Calu3 (cell line): ENCODE measurements at regions not wholly inside any gene's neighbourhood (a gene's known extent, or its start where the extent isn't known, plus 50 kb on each side); places are given as distances from the start of the nearest gene placed in this dataset.

Experiments used
- BruUV-seq: library from RNA; stranded (reverse); fragments of 400-500 nt; replicated peaks from 2 replicates; lab custom pipeline; 2021; lab: Mats Ljungman, UMichigan
- CTCF ChIA-PET: fragments of 300-600 bp; sonication (Branson Sonifier 250); formaldehyde crosslinking; loops from one replicate; lab custom pipeline; 2022; ENCODE audit warnings: antibody characterized with exemption; lab: Charles Lee
- DNase-seq: peaks from one replicate; pipeline ENCODE4 v3.0.0; 2022
- H3K27ac Mint-ChIP-seq: one replicate; pipeline ENCODE4 v1.8.0; 2022; ENCODE audit warnings: mixed read lengths; ENCODE audit not compliant: unreplicated experiment
- H3K27me3 Mint-ChIP-seq: one replicate; pipeline ENCODE4 v1.8.0; 2022; ENCODE audit warnings: mixed read lengths; ENCODE audit not compliant: unreplicated experiment
- H3K36me3 Mint-ChIP-seq: one replicate; pipeline ENCODE4 v1.8.0; 2022; ENCODE audit warnings: mild to moderate bottlenecking, moderate library complexity, mixed read lengths; ENCODE audit not compliant: insufficient read depth, unreplicated experiment
- H3K4me1 Mint-ChIP-seq: one replicate; pipeline ENCODE4 v1.8.0; 2022; ENCODE audit warnings: mild to moderate bottlenecking, low read depth, mixed read lengths; ENCODE audit not compliant: unreplicated experiment
- H3K4me3 Mint-ChIP-seq: one replicate; pipeline ENCODE4 v1.8.0; 2022; ENCODE audit warnings: mild to moderate bottlenecking, low read depth, moderate library complexity, mixed read lengths; ENCODE audit not compliant: unreplicated experiment
- H3K9me3 Mint-ChIP-seq: one replicate; pipeline ENCODE4 v1.8.0; 2022; ENCODE audit warnings: low read depth, mixed read lengths; ENCODE audit not compliant: unreplicated experiment
- CTCF ChIP-seq: fragments of 200-600 bp; IDR thresholded peaks from one replicate; pipeline ENCODE4 v1.8.0; 2022; ENCODE audit warnings: antibody characterized with exemption; ENCODE audit not compliant: unreplicated experiment
- intact Hi-C: fragments of 100-400 bp; cut with micrococcal nuclease; formaldehyde crosslinking; loops from one replicate; pipeline ENCODE4 v1.10.0; 2022; ENCODE audit not compliant: unreplicated experiment

GRCh38 chr2:5794012-5794411 is 101.8 kb downstream of the SOX11 start:
- peaks cover 13% of the 10 kb centered on the region for H3K9me3 Mint-ChIP-seq
- BruUV-seq: no TSS peak
- intact Hi-C loops: no loop called here
- no peak overlapping the region for H3K27ac Mint-ChIP-seq
- no peaks in the 10 kb centered on the region for H3K27me3 Mint-ChIP-seq
- TF ChIP-seq CTCF: no peak
- no peaks in the 10 kb centered on the region for H3K4me1 Mint-ChIP-seq
- no peaks in the 10 kb centered on the region for H3K36me3 Mint-ChIP-seq
- no peak for DNase-seq
- CTCF ChIA-PET: no interaction called here
- H3K4me3 Mint-ChIP-seq: no peak overlapping the region

GRCh38 chr2:5798084-5798483 is 105.9 kb downstream of the SOX11 start:
- Mint-ChIP-seq H3K9me3 (peaks cover 13% of the 10 kb centered on the region), H3K4me3 (no peak overlapping the region), H3K27ac (no peak overlapping the region), H3K27me3 (no peaks in the 10 kb centered on the region), H3K36me3 (no peaks in the 10 kb centered on the region), H3K4me1 (no peaks in the 10 kb centered on the region)
- DNase-seq: no peak
- BruUV-seq: no TSS peak
- no peak for TF ChIP-seq CTCF
- intact Hi-C loops: no loop called here
- CTCF ChIA-PET: no interaction called here

GRCh38 chr2:5799348-5799747 is 107.2 kb downstream of the SOX11 start:
- H3K27ac Mint-ChIP-seq: no peak overlapping the region
- intact Hi-C loops: no loop called here
- no peaks in the 10 kb centered on the region for H3K36me3 Mint-ChIP-seq
- peaks cover 12% of the 10 kb centered on the region for H3K9me3 Mint-ChIP-seq
- no peaks in the 10 kb centered on the region for H3K4me1 Mint-ChIP-seq
- no peaks in the 10 kb centered on the region for H3K27me3 Mint-ChIP-seq
- no TSS peak for BruUV-seq
- no peak overlapping the region for H3K4me3 Mint-ChIP-seq
- DNase-seq: no peak
- CTCF ChIA-PET: no interaction called here
- TF ChIP-seq CTCF: no peak

- no peaks in the 10 kb centered on the region for H3K4me1 Mint-ChIP-seq
- H3K4me3 Mint-ChIP-seq: no peak overlapping the region
- intact Hi-C loops: no loop called here
- CTCF ChIA-PET: no interaction called here
- no peak overlapping the region for H3K27ac Mint-ChIP-seq
- H3K36me3 Mint-ChIP-seq: no peaks in the 10 kb centered on the region
- H3K27me3 Mint-ChIP-seq: no peaks in the 10 kb centered on the region
- DNase-seq: no peak
- H3K9me3 Mint-ChIP-seq: peaks cover 13% of the 10 kb centered on the region
- BruUV-seq: no TSS peak
- no peak for TF ChIP-seq CTCF
Observed at GRCh38 chr2:5803547-5803946, 111.4 kb downstream of the SOX11 start.
